Natural killer cell (primary cell): ENCODE measurements at regions not wholly inside any gene's neighbourhood (a gene's known extent, or its start where the extent isn't known, plus 50 kb on each side); places are given as distances from the start of the nearest gene placed in this dataset.

Experiments
- ATAC-seq, 3 donors: fragments of 150-1000 bp in 2 of 3; fragments of 200-7000 bp in 1 of 3; cut with Tn5 transposase; 1 replicate in 1 of 3; 2 replicates in 2 of 3; pipeline ENCODE4 v1.10.0; 2021; ENCODE audit warnings: mild to moderate bottlenecking in 2 of 3, moderate library complexity in 2 of 3
- DNase-seq, 2 donors: peaks; one replicate each; pipeline versions ENCODE4 v3.0.0 to v3.0.0-alpha.2; 2013 to 2021; ENCODE audit warnings: mixed read lengths in 1 of 2
- H3K27ac ChIP-seq: one replicate; pipeline ENCODE4 v1.5.1; 2013; ENCODE audit warnings: mild to moderate bottlenecking, low read length
- H3K27me3 ChIP-seq: one replicate; pipeline ENCODE4 v1.6.1; 2013; ENCODE audit warnings: low read length; ENCODE audit not compliant: control insufficient read depth, insufficient read depth
- H3K36me3 ChIP-seq: one replicate; pipeline ENCODE4 v1.6.1; 2013; ENCODE audit warnings: low read length; ENCODE audit not compliant: control insufficient read depth, insufficient read depth
- H3K4me1 ChIP-seq: one replicate; pipeline ENCODE4 v1.6.1; 2013; ENCODE audit warnings: low read length; ENCODE audit not compliant: control insufficient read depth, insufficient read depth
- H3K4me3 ChIP-seq: one replicate; pipeline ENCODE4 v1.5.1; 2013; ENCODE audit warnings: low read length
- H3K9me3 ChIP-seq: one replicate; pipeline ENCODE4 v1.6.1; 2013; ENCODE audit warnings: low read length; ENCODE audit not compliant: control insufficient read depth, insufficient read depth
- H3K27ac Mint-ChIP-seq, 2 donors: one replicate each; pipeline ENCODE4 v1.8.0; 2022; ENCODE audit warnings: mild to moderate bottlenecking in 2 of 2, mixed read lengths in 2 of 2, moderate library complexity in 1 of 2
- H3K27me3 Mint-ChIP-seq, 2 donors: one replicate each; pipeline ENCODE4 v1.8.0; 2022; ENCODE audit warnings: low read depth in 2 of 2, mixed read lengths in 2 of 2
- H3K36me3 Mint-ChIP-seq: one replicate; pipeline ENCODE4 v1.8.0; 2022; ENCODE audit warnings: mixed read lengths
- H3K4me1 Mint-ChIP-seq, 2 donors: one replicate each; pipeline ENCODE4 v1.8.0; 2022; ENCODE audit warnings: mixed read lengths in 2 of 2
- H3K4me3 Mint-ChIP-seq: one replicate; pipeline ENCODE4 v1.8.0; 2022; ENCODE audit warnings: mild to moderate bottlenecking, moderate library complexity, mixed read lengths
- H3K9me3 Mint-ChIP-seq, 2 donors: one replicate each; pipeline ENCODE4 v1.8.0; 2022; ENCODE audit warnings: mixed read lengths in 2 of 2
- CTCF ChIP-seq: fragments of 200-600 bp; IDR thresholded peaks from one replicate; pipeline ENCODE4 v1.8.0; 2022; ENCODE audit warnings: antibody characterized with exemption
- WGBS: methylation state at CpG from one replicate; pipeline ENCODE4 v1.1.7; 2013; ENCODE audit warnings: missing lambda C conversion rate; ENCODE audit not compliant: insufficient coverage; 5-methylcytosine and 5-hydroxymethylcytosine counted together
- intact Hi-C: fragments of 100-400 bp; cut with micrococcal nuclease; formaldehyde crosslinking; loops from one replicate; pipeline ENCODE4 v1.14.2; 2022

DNA sequence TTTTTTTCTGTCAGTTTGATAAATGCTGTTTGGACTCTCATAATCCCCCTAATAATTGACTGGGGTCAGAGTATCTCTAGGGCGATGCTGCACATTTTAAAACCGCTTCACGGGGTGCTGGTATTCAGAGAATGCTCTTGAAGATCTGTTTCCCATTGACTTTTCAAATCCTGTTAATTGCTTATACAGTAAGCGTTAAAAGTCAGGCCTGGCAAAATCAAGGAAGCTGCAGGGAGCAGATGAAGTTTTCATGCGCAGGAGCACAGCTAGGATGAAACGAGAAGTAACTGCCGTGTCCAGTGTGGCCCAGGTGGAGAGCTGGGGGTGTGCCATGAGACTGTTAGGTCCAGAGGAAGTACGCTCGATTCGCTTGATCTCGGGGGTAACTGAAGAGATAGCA lies 312.9 kb downstream of the TRIML1 start:
- peaks cover under 1% of the 10 kb centered on the region for H3K9me3 ChIP-seq
- H3K27me3 ChIP-seq, result no peaks in the 10 kb centered on the region
- no peak for TF ChIP-seq CTCF
- no peak overlapping the region for H3K27ac Mint-ChIP-seq
- H3K4me3 ChIP-seq, result no peak overlapping the region
- no peaks in the 10 kb centered on the region for H3K4me1 ChIP-seq
- H3K27ac ChIP-seq, result no peak overlapping the region
- H3K36me3 ChIP-seq, result no peaks in the 10 kb centered on the region
- intact Hi-C loops, result no loop called here
- ATAC-seq (no peak), DNase-seq (no peak)
- peaks cover 9% of the 10 kb centered on the region for H3K36me3 Mint-ChIP-seq
- peaks cover 12 to 13% of the 10 kb centered on the region in 2 donors for H3K9me3 Mint-ChIP-seq
- 58% methylated on average over 10 of the region's 11 CpGs for WGBS
- no peak overlapping the region for H3K4me3 Mint-ChIP-seq
- H3K4me1 Mint-ChIP-seq, result no peaks in the 10 kb centered on the region
- H3K27me3 Mint-ChIP-seq, result no peaks in the 10 kb centered on the region

DNA sequence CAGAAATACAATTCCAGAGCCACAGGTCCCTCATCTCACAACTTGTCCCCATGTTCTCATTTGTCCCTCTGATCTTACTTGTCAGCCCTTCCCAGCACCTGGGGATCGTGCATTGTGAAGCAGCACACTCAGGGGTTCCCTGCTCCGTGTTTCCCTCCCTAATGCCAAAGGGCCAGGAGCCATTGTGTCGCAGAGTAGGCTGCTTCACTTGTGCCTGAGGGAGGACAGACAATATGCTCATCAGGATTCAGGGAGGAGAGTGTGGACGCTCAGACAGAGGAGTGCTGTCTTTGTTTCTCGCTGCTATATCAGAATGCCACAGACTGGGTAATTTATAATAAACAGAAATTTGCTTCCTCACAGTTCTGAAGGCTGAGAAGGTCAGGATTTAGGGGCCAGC lies 315.3 kb downstream of the TRIML1 start:
- no peak for ATAC-seq
- intact Hi-C loops, result no loop called here
- 78% methylated on average over 5 of the region's 5 CpGs for WGBS
- H3K27ac Mint-ChIP-seq, result no peak overlapping the region
- peaks cover 23% of the 10 kb centered on the region for H3K36me3 Mint-ChIP-seq
- no peak overlapping the region for H3K4me3 ChIP-seq
- H3K27ac ChIP-seq, result no peak overlapping the region
- no peak overlapping the region for H3K4me3 Mint-ChIP-seq
- no peak for DNase-seq
- peaks cover 19% of the 10 kb centered on the region in 2 donors for H3K9me3 Mint-ChIP-seq
- H3K27me3 Mint-ChIP-seq, result no peaks in the 10 kb centered on the region
- no peaks in the 10 kb centered on the region for H3K4me1 ChIP-seq
- no peaks in the 10 kb centered on the region for H3K4me1 Mint-ChIP-seq
- TF ChIP-seq CTCF, result no peak
- no peaks in the 10 kb centered on the region for H3K36me3 ChIP-seq
- no peaks in the 10 kb centered on the region for H3K27me3 ChIP-seq
- H3K9me3 ChIP-seq, result peaks cover 12% of the 10 kb centered on the region

DNA sequence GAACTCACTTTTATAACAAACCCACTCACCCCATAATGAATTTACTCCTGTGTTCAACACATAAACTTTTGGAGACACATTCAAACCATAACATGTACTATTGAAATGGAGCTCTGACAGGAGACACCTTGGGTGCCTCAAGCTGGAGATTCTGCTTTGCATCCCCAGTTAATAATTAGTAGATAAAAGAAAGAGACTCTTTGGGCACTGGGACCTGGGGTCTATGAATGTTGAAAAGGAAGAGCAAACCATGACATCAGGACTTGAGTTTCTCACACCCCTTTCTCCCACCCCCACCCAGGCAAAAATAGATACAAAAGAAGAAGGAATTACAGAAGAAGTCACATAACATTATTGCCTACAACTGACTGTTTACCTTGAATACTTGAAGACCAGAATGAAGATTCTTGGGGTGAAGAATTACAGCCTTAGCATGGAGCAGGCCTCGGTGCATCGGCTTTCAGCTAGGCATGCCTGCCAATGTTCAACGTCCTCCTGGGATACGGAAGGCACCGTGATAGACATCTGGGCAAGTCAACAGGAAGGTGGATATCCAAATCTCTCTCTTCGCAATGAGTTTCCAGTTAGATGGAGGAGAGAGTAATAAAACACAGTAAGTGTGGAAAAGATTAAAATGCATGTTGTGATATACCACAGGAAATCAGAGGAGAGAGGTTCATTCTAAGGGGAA lies 316.0 kb downstream of the TRIML1 start:
- intact Hi-C loops, result no loop called here
- Histone ChIP-seq H3K4me1 (no peaks in the 10 kb centered on the region), H3K4me3 (no peak overlapping the region), H3K27me3 (no peaks in the 10 kb centered on the region), H3K27ac (no peak overlapping the region), H3K9me3 (peaks cover 12% of the 10 kb centered on the region), H3K36me3 (no peaks in the 10 kb centered on the region)
- Mint-ChIP-seq H3K4me3 (no peak overlapping the region), H3K4me1 (no peaks in the 10 kb centered on the region), H3K27me3 (no peaks in the 10 kb centered on the region), H3K27ac (no peak overlapping the region), H3K36me3 (peaks cover 23% of the 10 kb centered on the region), H3K9me3 (peaks cover 19 to 22% of the 10 kb centered on the region in 2 donors)
- 55% methylated on average over 6 of the region's 6 CpGs for WGBS
- ATAC-seq (no peak), DNase-seq (no peak)
- TF ChIP-seq CTCF, result no peak

GRCh38 chr4:188459381-188459780 lies 320.1 kb downstream of the TRIML1 start:
- ATAC-seq (no peak), DNase-seq (no peak)
- Mint-ChIP-seq H3K27me3 (no peaks in the 10 kb centered on the region), H3K4me1 (no peaks in the 10 kb centered on the region), H3K4me3 (no peak overlapping the region), H3K27ac (no peak overlapping the region), H3K36me3 (peaks cover 23% of the 10 kb centered on the region), H3K9me3 (peaks cover 29% of the 10 kb centered on the region in 2 donors)
- TF ChIP-seq CTCF, result no peak
- WGBS, result no CpG with 5 or more reads among the region's 1 CpG
- Histone ChIP-seq H3K27me3 (no peaks in the 10 kb centered on the region), H3K36me3 (no peaks in the 10 kb centered on the region), H3K4me3 (no peak overlapping the region), H3K4me1 (no peaks in the 10 kb centered on the region), H3K27ac (no peak overlapping the region), H3K9me3 (peaks cover 19% of the 10 kb centered on the region)
- intact Hi-C loops, result no loop called here
